H1 (cell line): ENCODE measurements at regions not wholly inside any gene's neighbourhood (a gene's known extent, or its start where the extent isn't known, plus 50 kb on each side); places are given as distances from the start of the nearest gene placed in this dataset.

Experiments used
- CTCF ChIP-seq, 3 experiments: IDR thresholded peaks; 1 replicate in 2 of 3; 2 replicates in 1 of 3; pipeline versions ENCODE4 v1.5.1 to v1.6.1; 2011; ENCODE audit warnings: low read length in 3 of 3, mild to moderate bottlenecking in 3 of 3, inconsistent platforms in 2 of 3, low read depth in 1 of 3, moderate library complexity in 1 of 3; ENCODE audit not compliant: insufficient read depth in 1 of 3; ENCODE audit errors: control extremely low read depth in 1 of 3
- EGR1 ChIP-seq: IDR thresholded peaks from 2 replicates; pipeline ENCODE4 v1.6.1; 2011; ENCODE audit warnings: low read depth, low read length, borderline replicate concordance
- FOSL1 ChIP-seq: IDR thresholded peaks from 2 replicates; pipeline ENCODE4 v1.6.1; 2011; ENCODE audit warnings: mild to moderate bottlenecking, low read depth, low read length, moderate library complexity; ENCODE audit not compliant: insufficient read depth
- JUN ChIP-seq: IDR thresholded peaks from 2 replicates; pipeline ENCODE4 v1.6.1; 2011; ENCODE audit warnings: low read depth, mild to moderate bottlenecking, improper control_type of control experiment, low read length
- NRF1 ChIP-seq: IDR thresholded peaks from 2 replicates; pipeline ENCODE4 v1.6.1; 2011; ENCODE audit warnings: mild to moderate bottlenecking, low read depth, low read length, improper control_type of control experiment
- POLR2AphosphoS5 ChIP-seq: IDR thresholded peaks from 2 replicates; pipeline ENCODE4 v1.6.1; 2011; ENCODE audit warnings: low read depth, low read length
- SUZ12 ChIP-seq: fragments of 200-600 bp; sonication (generic); IDR thresholded peaks from 2 replicates; pipeline ENCODE4 v1.6.1; 2012; ENCODE audit warnings: mild to moderate bottlenecking, inconsistent platforms, low read length, moderate library complexity, mixed read lengths
- TAF1 ChIP-seq: IDR thresholded peaks from 2 replicates; pipeline ENCODE4 v1.6.1; 2011; ENCODE audit warnings: mild to moderate bottlenecking, low read depth, low read length
- TF ChIP-seq, protein P1 (sequence below): IDR thresholded peaks from 2 replicates; pipeline ENCODE4 v1.6.1; 2012; ENCODE audit warnings: inconsistent platforms

DNA sequence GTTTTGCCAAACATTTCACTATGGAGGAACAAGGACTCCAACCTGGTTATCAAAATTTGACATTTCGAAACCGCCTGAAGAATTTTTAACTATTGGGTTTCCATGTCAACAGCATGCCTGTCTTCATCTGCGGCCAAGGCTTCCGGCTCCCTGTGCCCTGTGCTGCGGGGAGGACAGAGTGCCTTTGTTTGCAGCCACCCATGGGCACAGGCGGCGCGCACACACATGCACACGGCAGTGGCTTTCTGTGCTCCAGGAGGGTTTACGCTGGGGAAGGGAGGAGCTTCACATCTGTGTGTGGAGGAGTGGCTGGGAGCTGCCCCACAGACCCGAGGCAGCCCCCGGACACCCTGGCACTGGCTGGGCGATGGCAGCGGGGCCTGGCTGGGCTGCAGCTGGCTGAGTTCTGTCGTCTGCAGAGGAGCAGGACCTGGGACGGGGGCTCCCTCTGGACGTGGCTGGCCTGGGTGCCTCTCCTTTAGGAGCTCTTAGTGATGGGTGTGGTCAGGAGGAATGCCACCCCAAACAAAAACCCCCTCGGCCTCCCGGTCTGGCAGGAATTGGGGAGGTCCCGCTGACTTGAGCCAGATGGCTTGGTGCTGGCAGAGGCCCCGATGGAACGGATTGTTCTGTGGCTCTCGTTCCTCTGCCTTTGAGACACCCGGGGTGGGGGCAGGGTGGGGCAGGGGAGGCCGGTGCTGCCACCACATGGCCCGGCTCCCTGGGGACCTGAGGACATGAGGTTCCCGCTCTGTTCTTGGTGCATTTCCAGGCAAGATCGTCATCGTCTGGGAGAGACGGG lies 1290.9 kb downstream of the BRD1 start:
- TF ChIP-seq JUN (no peak), CTCF (IDR thresholded peaks at IDR 0.05; ENCODE audit: control extremely low read depth in 1 of 3, insufficient read depth in 1 of 3, low read depth in 1 of 3, low read length in 3 of 3) (no peak), POLR2AphosphoS5 (no peak), SUZ12 (no peak), EGR1 (no peak), TAF1 (no peak), NRF1 (no peak), FOSL1 (no peak)
- TF ChIP-seq, protein P1, sequence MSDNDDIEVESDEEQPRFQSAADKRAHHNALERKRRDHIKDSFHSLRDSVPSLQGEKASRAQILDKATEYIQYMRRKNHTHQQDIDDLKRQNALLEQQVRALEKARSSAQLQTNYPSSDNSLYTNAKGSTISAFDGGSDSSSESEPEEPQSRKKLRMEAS = no peak
